ENCODE measurements at regions not wholly inside any gene's neighbourhood (a gene's known extent, or its start where the extent isn't known, plus 50 kb on each side); places are given as distances from the start of the nearest gene placed in this dataset.

GRCh38 chr17:34130544-34130943, 124.5 kb upstream of the CCL2 start:
- Histone ChIP-seq H3K4me1 (ENCODE audit: control insufficient read depth in 1 of 2, insufficient read depth in 1 of 2, low read depth in 1 of 2, low read length in 1 of 2) (no peaks in the 10 kb centered on the region), H3K9me3 (no peaks in the 10 kb centered on the region), H3K4me3 (ENCODE audit: low read depth in 1 of 2, low read length in 1 of 2) (no peak overlapping the region), H3K27ac (no peak overlapping the region), H3K36me3 (no peaks in the 10 kb centered on the region), H3K27me3 (peaks cover 12% of the 10 kb centered on the region)
- no peak for TF ChIP-seq CTCF (IDR thresholded peaks at IDR 0.05)

GRCh38 chr17:34131386-34131785, 123.7 kb upstream of the CCL2 start:
- Histone ChIP-seq H3K27ac (no peak overlapping the region), H3K9me3 (no peaks in the 10 kb centered on the region), H3K36me3 (no peaks in the 10 kb centered on the region), H3K4me3 (ENCODE audit: low read depth in 1 of 2, low read length in 1 of 2) (no peak overlapping the region), H3K4me1 (ENCODE audit: control insufficient read depth in 1 of 2, insufficient read depth in 1 of 2, low read depth in 1 of 2, low read length in 1 of 2) (no peaks in the 10 kb centered on the region), H3K27me3 (peaks cover 11% of the 10 kb centered on the region)
- no peak for TF ChIP-seq CTCF (IDR thresholded peaks at IDR 0.05)

- H3K27me3 ChIP-seq = peaks cover 19% of the 10 kb centered on the region
- H3K4me3 ChIP-seq (ENCODE audit: low read depth in 1 of 2, low read length in 1 of 2) = no peak overlapping the region
- H3K9me3 ChIP-seq = no peaks in the 10 kb centered on the region
- no peak for TF ChIP-seq CTCF (IDR thresholded peaks at IDR 0.05)
- H3K4me1 ChIP-seq (ENCODE audit: control insufficient read depth in 1 of 2, insufficient read depth in 1 of 2, low read depth in 1 of 2, low read length in 1 of 2) = no peaks in the 10 kb centered on the region
- H3K36me3 ChIP-seq = no peaks in the 10 kb centered on the region
- no peak overlapping the region for H3K27ac ChIP-seq
Observed at GRCh38 chr17:34133350-34133749, 121.7 kb upstream of the CCL2 start.

- Histone ChIP-seq H3K4me3 (ENCODE audit: low read depth in 1 of 2, low read length in 1 of 2) (no peak overlapping the region), H3K4me1 (ENCODE audit: control insufficient read depth in 1 of 2, insufficient read depth in 1 of 2, low read depth in 1 of 2, low read length in 1 of 2) (no peaks in the 10 kb centered on the region), H3K27ac (no peak overlapping the region), H3K27me3 (peaks cover 22% of the 10 kb centered on the region), H3K36me3 (no peaks in the 10 kb centered on the region), H3K9me3 (no peaks in the 10 kb centered on the region)
- TF ChIP-seq CTCF (IDR thresholded peaks at IDR 0.05) = no peak
Observed at GRCh38 chr17:34135841-34136240, 119.2 kb upstream of the CCL2 start.

GRCh38 chr17:34140006-34140405, 115.1 kb upstream of the CCL2 start:
- no peaks in the 10 kb centered on the region for H3K9me3 ChIP-seq
- no peaks in the 10 kb centered on the region for H3K36me3 ChIP-seq
- H3K27me3 ChIP-seq = peaks cover 25% of the 10 kb centered on the region
- H3K4me3 ChIP-seq (ENCODE audit: low read depth in 1 of 2, low read length in 1 of 2) = no peak overlapping the region
- no peaks in the 10 kb centered on the region for H3K4me1 ChIP-seq (ENCODE audit: control insufficient read depth in 1 of 2, insufficient read depth in 1 of 2, low read depth in 1 of 2, low read length in 1 of 2)
- no peak overlapping the region for H3K27ac ChIP-seq
- no peak for TF ChIP-seq CTCF (IDR thresholded peaks at IDR 0.05)

GRCh38 chr17:34141590-34141989, 113.5 kb upstream of the CCL2 start:
- Histone ChIP-seq H3K9me3 (no peaks in the 10 kb centered on the region), H3K4me1 (ENCODE audit: control insufficient read depth in 1 of 2, insufficient read depth in 1 of 2, low read depth in 1 of 2, low read length in 1 of 2) (no peaks in the 10 kb centered on the region), H3K36me3 (no peaks in the 10 kb centered on the region), H3K27me3 (peaks cover 27% of the 10 kb centered on the region), H3K27ac (no peak overlapping the region), H3K4me3 (ENCODE audit: low read depth in 1 of 2, low read length in 1 of 2) (no peak overlapping the region)
- no peak for TF ChIP-seq CTCF (IDR thresholded peaks at IDR 0.05)

All from neutrophil (primary cell).